Ishikawa (cell line): ENCODE measurements at regions not wholly inside any gene's neighbourhood (a gene's known extent, or its start where the extent isn't known, plus 50 kb on each side); places are given as distances from the start of the nearest gene placed in this dataset.

ENCODE experiments used
- CEBPB ChIP-seq: IDR thresholded peaks from 2 replicates; pipeline ENCODE4 v1.6.1; 2012
- EGR1 ChIP-seq: IDR thresholded peaks from 2 replicates; pipeline ENCODE4 v1.6.1; 2012
- EP300 ChIP-seq: IDR thresholded peaks from 2 replicates; pipeline ENCODE4 v1.6.1; 2012; ENCODE audit warnings: borderline replicate concordance
- FOXM1 ChIP-seq: IDR thresholded peaks from 2 replicates; pipeline ENCODE4 v1.6.1; 2012; ENCODE audit warnings: low read depth, borderline replicate concordance
- NFIC ChIP-seq: IDR thresholded peaks from 2 replicates; pipeline ENCODE4 v1.6.1; 2012
- RAD21 ChIP-seq: IDR thresholded peaks from 2 replicates; pipeline ENCODE4 v1.6.1; 2012; ENCODE audit warnings: low read depth
- TAF1 ChIP-seq: IDR thresholded peaks from 2 replicates; pipeline ENCODE4 v1.6.1; 2012; ENCODE audit warnings: low read depth, mild to moderate bottlenecking
- TCF12 ChIP-seq: IDR thresholded peaks from 2 replicates; pipeline ENCODE4 v1.6.1; 2012; ENCODE audit warnings: low read depth
- TEAD4 ChIP-seq: IDR thresholded peaks from 2 replicates; pipeline ENCODE4 v1.6.1; 2012
- YY1 ChIP-seq: IDR thresholded peaks from 2 replicates; pipeline ENCODE4 v1.6.1; 2012; ENCODE audit warnings: low read depth
- ZBTB7A ChIP-seq: IDR thresholded peaks from 2 replicates; pipeline ENCODE4 v1.6.1; 2012; ENCODE audit warnings: low read depth
- TF ChIP-seq, protein P1 (sequence below): IDR thresholded peaks from 2 replicates; pipeline ENCODE4 v1.6.1; 2012
- TF ChIP-seq, protein P2 (sequence below): IDR thresholded peaks from 2 replicates; pipeline ENCODE4 v1.6.1; 2012
- TF ChIP-seq, protein P3 (sequence below): IDR thresholded peaks from 2 replicates; pipeline ENCODE4 v1.6.1; 2012; ENCODE audit warnings: low read depth, mild to moderate bottlenecking

DNA sequence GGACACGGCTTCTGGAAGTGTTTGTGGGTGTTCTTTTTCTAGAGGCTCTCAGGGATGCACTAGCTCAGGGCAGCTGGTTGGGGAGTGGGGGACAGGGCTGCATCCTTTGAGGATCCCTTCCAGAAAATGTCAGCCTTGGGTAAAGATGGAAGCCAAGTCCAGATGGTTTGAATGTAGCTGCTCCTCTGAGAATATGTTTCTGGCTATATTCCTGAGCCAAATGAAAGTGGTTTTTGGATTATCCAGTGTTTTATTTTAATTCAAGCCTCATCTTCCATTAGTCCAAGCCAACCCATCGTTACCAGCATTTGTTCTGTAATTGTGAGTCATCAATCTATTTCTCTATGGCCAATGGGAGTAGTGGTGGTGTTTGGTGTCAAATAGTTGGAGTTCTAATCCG, 70.4 kb downstream of the SPRY4 start:
- TF ChIP-seq EP300 (no peak), RAD21 (no peak), TCF12 (no peak), TAF1 (no peak), YY1 (no peak), TEAD4 (no peak), FOXM1 (no peak), CEBPB (no peak), EGR1 (no peak), NFIC (no peak), ZBTB7A (no peak)
- TF ChIP-seq, protein P1, sequence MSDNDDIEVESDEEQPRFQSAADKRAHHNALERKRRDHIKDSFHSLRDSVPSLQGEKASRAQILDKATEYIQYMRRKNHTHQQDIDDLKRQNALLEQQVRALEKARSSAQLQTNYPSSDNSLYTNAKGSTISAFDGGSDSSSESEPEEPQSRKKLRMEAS, result no peak
- TF ChIP-seq, protein P2, sequence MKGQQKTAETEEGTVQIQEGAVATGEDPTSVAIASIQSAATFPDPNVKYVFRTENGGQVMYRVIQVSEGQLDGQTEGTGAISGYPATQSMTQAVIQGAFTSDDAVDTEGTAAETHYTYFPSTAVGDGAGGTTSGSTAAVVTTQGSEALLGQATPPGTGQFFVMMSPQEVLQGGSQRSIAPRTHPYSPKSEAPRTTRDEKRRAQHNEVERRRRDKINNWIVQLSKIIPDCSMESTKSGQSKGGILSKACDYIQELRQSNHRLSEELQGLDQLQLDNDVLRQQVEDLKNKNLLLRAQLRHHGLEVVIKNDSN, result no peak
- TF ChIP-seq, protein P3, sequence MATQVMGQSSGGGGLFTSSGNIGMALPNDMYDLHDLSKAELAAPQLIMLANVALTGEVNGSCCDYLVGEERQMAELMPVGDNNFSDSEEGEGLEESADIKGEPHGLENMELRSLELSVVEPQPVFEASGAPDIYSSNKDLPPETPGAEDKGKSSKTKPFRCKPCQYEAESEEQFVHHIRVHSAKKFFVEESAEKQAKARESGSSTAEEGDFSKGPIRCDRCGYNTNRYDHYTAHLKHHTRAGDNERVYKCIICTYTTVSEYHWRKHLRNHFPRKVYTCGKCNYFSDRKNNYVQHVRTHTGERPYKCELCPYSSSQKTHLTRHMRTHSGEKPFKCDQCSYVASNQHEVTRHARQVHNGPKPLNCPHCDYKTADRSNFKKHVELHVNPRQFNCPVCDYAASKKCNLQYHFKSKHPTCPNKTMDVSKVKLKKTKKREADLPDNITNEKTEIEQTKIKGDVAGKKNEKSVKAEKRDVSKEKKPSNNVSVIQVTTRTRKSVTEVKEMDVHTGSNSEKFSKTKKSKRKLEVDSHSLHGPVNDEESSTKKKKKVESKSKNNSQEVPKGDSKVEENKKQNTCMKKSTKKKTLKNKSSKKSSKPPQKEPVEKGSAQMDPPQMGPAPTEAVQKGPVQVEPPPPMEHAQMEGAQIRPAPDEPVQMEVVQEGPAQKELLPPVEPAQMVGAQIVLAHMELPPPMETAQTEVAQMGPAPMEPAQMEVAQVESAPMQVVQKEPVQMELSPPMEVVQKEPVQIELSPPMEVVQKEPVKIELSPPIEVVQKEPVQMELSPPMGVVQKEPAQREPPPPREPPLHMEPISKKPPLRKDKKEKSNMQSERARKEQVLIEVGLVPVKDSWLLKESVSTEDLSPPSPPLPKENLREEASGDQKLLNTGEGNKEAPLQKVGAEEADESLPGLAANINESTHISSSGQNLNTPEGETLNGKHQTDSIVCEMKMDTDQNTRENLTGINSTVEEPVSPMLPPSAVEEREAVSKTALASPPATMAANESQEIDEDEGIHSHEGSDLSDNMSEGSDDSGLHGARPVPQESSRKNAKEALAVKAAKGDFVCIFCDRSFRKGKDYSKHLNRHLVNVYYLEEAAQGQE, result no peak
